Keratinocyte (primary cell): ENCODE measurements at regions not wholly inside any gene's neighbourhood (a gene's known extent, or its start where the extent isn't known, plus 50 kb on each side); places are given as distances from the start of the nearest gene placed in this dataset.

Source experiments
- DNase-seq: peaks from one replicate; pipeline ENCODE4 v3.0.0-alpha.2; 2011; ENCODE audit warnings: low read depth, missing footprints, low spot score
- FAIRE-seq: peaks from 2 replicates; lab custom pipeline; 2011; peaks lifted over from hg19 to GRCh38; lab: Jason Lieb, UNC
- H2AFZ ChIP-seq: 2 replicates; pipeline ENCODE4 v1.6.0; 2012; ENCODE audit warnings: low read length, control low read depth, inconsistent platforms; ENCODE audit not compliant: control insufficient read depth
- H3K27ac ChIP-seq: 2 replicates; pipeline ENCODE4 v1.5.1; 2011; ENCODE audit warnings: low read length; ENCODE audit not compliant: control insufficient read depth, insufficient read depth
- H3K27me3 ChIP-seq: 3 replicates; pipeline ENCODE4 v1.6.0; 2011; ENCODE audit warnings: low read length; ENCODE audit not compliant: control insufficient read depth, insufficient read depth; ENCODE audit errors: extremely low read depth
- H3K36me3 ChIP-seq, 2 experiments: 2 replicates in 1 of 2; 3 replicates in 1 of 2; pipeline ENCODE4 v1.5.1; 2011; ENCODE audit warnings: low read length in 2 of 2, mild to moderate bottlenecking in 1 of 2; ENCODE audit not compliant: control insufficient read depth in 2 of 2, insufficient read depth in 2 of 2; ENCODE audit errors: extremely low read depth in 1 of 2
- H3K4me1 ChIP-seq: 3 replicates; pipeline ENCODE4 v1.5.1; 2011; ENCODE audit warnings: low read length; ENCODE audit not compliant: control insufficient read depth, insufficient read depth; ENCODE audit errors: extremely low read depth
- H3K4me2 ChIP-seq: 3 replicates; pipeline ENCODE4 v1.6.0; 2011; ENCODE audit warnings: low read depth, low read length; ENCODE audit not compliant: control insufficient read depth, insufficient read depth; ENCODE audit errors: extremely low read depth
- H3K4me3 ChIP-seq, 3 experiments: fragments of 200-600 bp in 1 of 3; sonication (generic) in 1 of 3; 2 replicates in 2 of 3; 3 replicates in 1 of 3; pipeline ENCODE4 v1.5.1; 2011 to 2016; ENCODE audit warnings: low read length in 3 of 3, mild to moderate bottlenecking in 3 of 3, control low read depth in 2 of 3, inconsistent platforms in 1 of 3, low read depth in 1 of 3, mixed read lengths in 1 of 3, mixed run types in 1 of 3, moderate library complexity in 1 of 3; ENCODE audit not compliant: control insufficient read depth in 2 of 3, insufficient read depth in 2 of 3; ENCODE audit errors: extremely low read depth in 1 of 3
- H3K79me2 ChIP-seq: 2 replicates; pipeline ENCODE4 v1.6.0; 2012; ENCODE audit warnings: low read length; ENCODE audit not compliant: control insufficient read depth, insufficient read depth
- H3K9ac ChIP-seq: 3 replicates; pipeline ENCODE4 v1.6.0; 2011; ENCODE audit warnings: low read length; ENCODE audit not compliant: control insufficient read depth, insufficient read depth; ENCODE audit errors: extremely low read depth
- H3K9me1 ChIP-seq: 3 replicates; pipeline ENCODE4 v1.6.0; 2011; ENCODE audit warnings: low read length; ENCODE audit not compliant: control insufficient read depth, insufficient read depth; ENCODE audit errors: extremely low read depth
- H3K9me3 ChIP-seq: 2 replicates; pipeline ENCODE4 v1.5.1; 2012; ENCODE audit warnings: low read depth, low read length; ENCODE audit not compliant: control insufficient read depth
- H4K20me1 ChIP-seq: 3 replicates; pipeline ENCODE4 v1.6.0; 2011; ENCODE audit warnings: low read length; ENCODE audit not compliant: control insufficient read depth, insufficient read depth; ENCODE audit errors: extremely low read depth
- CTCF ChIP-seq, 3 experiments: IDR thresholded peaks in 1 of 3; conservative IDR thresholded peaks in 1 of 3; optimal IDR thresholded peaks in 1 of 3; 2 replicates in 2 of 3; 3 replicates in 1 of 3; pipeline versions ENCODE3 to v1.5.1; 2011; ENCODE audit warnings: low read length in 3 of 3, mild to moderate bottlenecking in 3 of 3, moderate library complexity in 2 of 3, control low read depth in 1 of 3, inconsistent platforms in 1 of 3; ENCODE audit not compliant: insufficient read depth in 2 of 3; ENCODE audit errors: extremely low read depth in 1 of 3
- EZH2 ChIP-seq: IDR thresholded peaks from one replicate; pipeline ENCODE4 v1.6.1; 2012; ENCODE audit warnings: inconsistent platforms, mild to moderate bottlenecking, low read length, moderate library complexity
- dilution Hi-C: fragments of 300-500 bp; cut with MboI; formaldehyde crosslinking; loops from one replicate; pipeline ENCODE4 v1.7.0; 2020; ENCODE audit warnings: low sequenced_read_pairs; ENCODE audit not compliant: extremely low pct_ligation_motif_present

DNA sequence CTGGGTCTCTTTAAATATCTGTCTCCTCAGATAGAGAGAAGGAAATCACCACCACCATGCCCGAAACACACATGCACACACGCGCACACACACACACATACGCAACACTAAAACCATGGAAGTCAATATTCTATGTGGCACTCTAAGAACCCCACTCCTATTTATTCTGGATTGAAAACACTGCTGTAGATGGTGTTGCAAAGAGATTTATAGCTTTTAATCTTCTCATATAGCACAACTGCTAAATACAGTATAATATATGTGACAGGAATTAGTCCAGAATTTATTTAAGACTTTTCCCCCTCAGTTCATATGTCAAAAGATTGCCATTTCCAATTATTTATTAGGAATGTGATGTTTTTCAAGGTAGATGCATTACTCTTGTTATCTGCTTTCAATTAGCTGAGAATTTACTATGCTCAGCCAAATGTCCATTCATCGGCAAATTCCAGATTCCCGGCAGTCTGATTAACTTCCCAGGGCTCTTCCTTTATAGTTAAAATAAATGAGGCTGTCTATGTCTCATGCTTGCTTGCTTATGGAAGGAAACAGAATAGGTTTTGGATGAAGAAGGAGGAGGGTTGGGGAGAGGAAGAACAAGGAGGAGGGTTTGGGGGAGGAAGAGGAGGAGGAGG, 115.4 kb upstream of the NDP start:
- Histone ChIP-seq H3K4me3 (no peak overlapping the region), H2AFZ (no peak overlapping the region), H3K4me2 (no peak overlapping the region), H4K20me1 (no peaks in the 10 kb centered on the region), H3K27me3 (peaks cover 2% of the 10 kb centered on the region), H3K4me1 (no peaks in the 10 kb centered on the region), H3K36me3 (no peaks in the 10 kb centered on the region), H3K79me2 (no peaks in the 10 kb centered on the region), H3K9me3 (no peaks in the 10 kb centered on the region), H3K9ac (no peak overlapping the region), H3K9me1 (no peaks in the 10 kb centered on the region), H3K27ac (no peak overlapping the region)
- dilution Hi-C loops: no loop called here
- no peak for FAIRE-seq
- TF ChIP-seq EZH2 (no peak), CTCF (optimal IDR thresholded peaks at IDR 0.05 in 1 of 3, IDR thresholded peaks at IDR 0.05 in 1 of 3, conservative IDR thresholded peaks at IDR 0.05 in 1 of 3; ENCODE audit: extremely low read depth in 1 of 3, insufficient read depth in 2 of 3, low read length in 3 of 3) (no peak)
- no peak for DNase-seq

GRCh38 chrX:44085209-44085608, 112.0 kb upstream of the NDP start:
- Histone ChIP-seq H3K9me3 (no peaks in the 10 kb centered on the region), H2AFZ (no peak overlapping the region), H3K27me3 (peaks cover 3% of the 10 kb centered on the region), H3K4me1 (no peaks in the 10 kb centered on the region), H3K36me3 (no peaks in the 10 kb centered on the region), H4K20me1 (no peaks in the 10 kb centered on the region), H3K79me2 (no peaks in the 10 kb centered on the region), H3K4me3 (no peak overlapping the region), H3K9me1 (no peaks in the 10 kb centered on the region), H3K9ac (no peak overlapping the region), H3K27ac (no peak overlapping the region), H3K4me2 (no peak overlapping the region)
- dilution Hi-C loops: no loop called here
- FAIRE-seq (no peak), DNase-seq (no peak)
- no peak for TF ChIP-seq EZH2
- no peak for TF ChIP-seq CTCF (optimal IDR thresholded peaks at IDR 0.05 in 1 of 3, IDR thresholded peaks at IDR 0.05 in 1 of 3, conservative IDR thresholded peaks at IDR 0.05 in 1 of 3; ENCODE audit: extremely low read depth in 1 of 3, insufficient read depth in 2 of 3, low read length in 3 of 3)
